ENCODE measurements at regions not wholly inside any gene's neighbourhood (a gene's known extent, or its start where the extent isn't known, plus 50 kb on each side); places are given as distances from the start of the nearest gene placed in this dataset.
"Not testable (repeated sequence)": the region's sequence is repeated elsewhere in the genome, so short reads cannot be mapped to it uniquely, and the experiment has no call there.

DNA sequence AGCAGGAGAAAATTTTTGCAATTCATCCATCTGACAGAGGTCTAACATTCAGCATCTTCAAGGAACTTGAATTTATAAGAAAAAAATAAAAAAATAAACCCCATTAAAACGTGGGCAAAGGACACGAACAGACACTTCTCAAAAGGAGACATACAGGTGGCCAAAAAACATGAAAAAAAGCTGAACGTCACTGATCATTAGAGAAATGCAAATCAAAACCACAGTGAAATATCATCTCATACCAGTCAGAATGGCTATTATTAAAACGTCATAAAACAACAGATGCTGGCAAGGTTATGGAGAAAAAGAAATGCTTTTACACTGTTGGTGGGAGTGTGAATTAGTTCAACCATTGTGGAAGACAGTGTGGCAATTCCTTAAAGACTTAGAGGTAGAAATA is 209.2 kb downstream of the SPRY1 start:
- DNase-seq, result not testable (repeated sequence)

DNA sequence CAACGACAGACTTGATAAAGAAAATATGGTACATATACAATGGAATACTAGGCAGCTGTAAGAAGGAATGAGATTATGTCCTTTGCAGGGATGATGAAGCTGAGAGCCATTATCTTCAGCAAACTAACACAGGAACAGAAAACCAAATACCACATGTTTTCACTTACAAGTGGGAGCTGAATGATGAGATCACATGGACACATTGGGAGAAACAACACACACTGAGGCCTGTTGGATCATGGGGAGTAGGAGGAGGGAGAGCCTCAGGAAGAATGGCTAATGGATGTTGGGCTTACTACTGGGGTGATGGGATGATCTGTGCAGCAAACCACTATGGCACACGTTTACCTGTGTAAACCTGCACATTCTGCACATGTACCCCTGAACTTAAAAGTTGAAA is 209.7 kb downstream of the SPRY1 start:
- DNase-seq, result no peak

DNA sequence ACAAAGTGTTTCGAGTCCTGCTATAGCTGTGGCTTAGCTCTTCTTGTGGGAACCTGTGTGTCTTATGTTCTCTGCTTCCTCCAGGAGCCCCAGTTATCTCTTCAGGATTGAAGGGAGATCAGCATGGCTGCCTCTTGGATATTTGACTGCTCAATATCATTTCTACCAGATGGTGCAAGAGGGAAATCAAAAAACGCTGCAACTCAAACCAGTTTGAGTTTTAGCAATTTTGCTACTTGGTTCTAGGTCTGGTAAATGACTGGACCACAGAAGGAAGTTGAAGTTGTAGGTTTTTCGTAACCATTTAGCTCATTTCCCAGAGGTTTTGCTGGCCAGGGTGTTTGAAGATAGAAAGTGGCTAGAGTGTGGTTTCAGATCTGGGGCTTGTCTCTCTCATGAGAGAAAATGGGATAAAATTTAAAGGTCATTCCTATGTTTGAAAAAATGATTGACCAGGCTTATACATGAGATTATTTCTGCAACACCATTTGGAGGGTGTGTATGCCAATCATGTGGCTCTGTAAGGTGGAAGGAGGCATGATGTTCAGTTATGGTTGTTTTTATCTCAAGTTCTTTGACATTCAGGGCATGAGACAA is 210.4 kb downstream of the SPRY1 start:
- no peak for DNase-seq

DNA sequence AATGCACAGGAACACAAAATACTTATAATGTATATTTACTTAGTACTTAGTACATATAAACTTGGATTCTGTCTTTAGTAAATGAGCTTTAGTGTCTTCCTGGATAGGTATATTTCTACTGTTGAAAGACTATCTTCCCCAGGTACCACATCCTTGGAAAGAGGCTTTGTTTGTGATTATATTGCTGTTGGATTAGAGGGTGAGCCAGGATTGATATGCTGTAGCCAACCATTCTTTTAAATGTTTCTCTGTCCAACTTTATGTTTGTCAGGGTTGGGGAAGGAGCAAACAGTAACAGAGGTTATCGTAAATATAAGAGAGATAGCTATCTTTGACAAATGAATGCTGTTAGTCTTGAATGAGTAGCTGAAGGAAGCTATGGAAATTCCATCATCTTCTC is 213.2 kb downstream of the SPRY1 start:
- no peak for DNase-seq

DNA sequence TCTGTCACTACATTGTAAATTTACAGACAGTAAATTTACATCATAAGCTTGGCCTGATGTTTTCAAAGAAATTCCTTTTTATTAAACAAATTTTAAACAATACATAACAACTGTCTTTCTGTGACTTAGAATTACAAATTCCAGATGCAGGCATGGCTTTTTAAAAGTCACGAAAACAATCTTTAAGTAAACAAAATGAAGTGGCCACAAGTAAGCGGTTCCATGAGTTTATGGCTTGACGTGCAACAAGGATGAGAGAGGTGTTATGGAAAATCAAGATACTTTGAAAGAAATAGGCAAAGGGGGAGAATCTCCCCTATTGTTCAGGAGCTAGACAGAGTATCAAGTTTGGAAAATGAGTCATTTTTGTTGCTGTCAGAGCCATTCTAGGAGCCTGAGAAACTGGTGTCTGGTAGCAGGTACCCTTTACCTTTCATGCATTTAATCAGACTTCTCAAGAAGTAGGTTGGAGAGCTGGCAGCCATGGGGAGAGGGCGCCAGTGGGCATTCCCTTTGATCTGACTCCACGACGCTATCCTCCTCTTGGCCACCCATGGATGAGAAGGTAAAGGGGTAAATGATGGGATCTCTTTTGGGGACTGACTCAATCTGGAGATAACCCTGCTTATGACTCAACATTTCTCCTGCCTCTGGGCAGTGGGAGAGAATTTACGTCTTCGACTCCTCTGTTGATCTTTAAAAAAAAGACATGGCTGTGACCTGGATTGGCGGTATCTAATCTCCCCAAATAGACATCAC is 217.2 kb downstream of the SPRY1 start:
- DNase-seq, result no peak

DNA sequence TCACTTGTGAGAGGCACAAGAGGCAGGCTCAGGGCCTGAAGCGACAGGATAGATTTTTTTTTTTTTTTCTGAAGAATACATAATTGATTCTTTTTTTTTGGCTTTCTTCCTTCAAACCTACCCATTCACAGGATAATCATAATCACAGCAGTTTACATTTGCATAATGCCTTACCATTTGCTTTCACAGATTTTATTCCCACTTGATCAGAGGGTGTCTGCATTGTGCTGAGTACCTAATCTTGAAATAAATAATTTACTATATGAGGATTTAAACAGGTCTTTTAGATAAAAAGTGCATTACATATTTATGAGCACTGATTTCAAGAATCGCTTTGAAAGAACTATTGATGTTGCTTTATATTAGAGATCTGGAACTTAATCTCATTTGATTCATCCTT is 219.3 kb downstream of the SPRY1 start:
- DNase-seq, result no peak

DNA sequence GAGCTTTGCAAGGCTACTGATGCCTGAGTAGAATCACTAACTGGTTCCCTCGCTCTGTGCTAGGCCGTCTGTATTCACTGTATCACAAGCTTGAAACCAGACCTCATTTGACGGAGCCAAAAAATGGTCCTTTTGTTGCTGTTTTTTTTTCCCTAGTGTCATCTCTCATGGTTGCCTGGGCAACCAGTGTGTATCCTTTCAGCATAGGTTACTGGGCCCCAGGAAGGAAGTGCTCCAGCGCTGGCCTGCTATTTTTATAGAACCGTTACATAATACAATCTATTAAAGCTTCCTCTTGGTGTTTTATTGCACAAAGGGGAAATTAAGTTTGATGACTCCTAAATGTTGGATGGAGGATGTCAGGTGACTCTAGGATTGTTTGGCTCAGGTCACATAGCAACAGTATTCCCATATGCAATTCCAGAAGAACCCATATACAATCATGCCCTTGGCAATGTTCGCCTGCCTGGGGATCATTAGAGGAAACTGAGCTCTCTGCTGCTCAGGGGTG is 220.4 kb downstream of the SPRY1 start:
- no peak for DNase-seq

DNA sequence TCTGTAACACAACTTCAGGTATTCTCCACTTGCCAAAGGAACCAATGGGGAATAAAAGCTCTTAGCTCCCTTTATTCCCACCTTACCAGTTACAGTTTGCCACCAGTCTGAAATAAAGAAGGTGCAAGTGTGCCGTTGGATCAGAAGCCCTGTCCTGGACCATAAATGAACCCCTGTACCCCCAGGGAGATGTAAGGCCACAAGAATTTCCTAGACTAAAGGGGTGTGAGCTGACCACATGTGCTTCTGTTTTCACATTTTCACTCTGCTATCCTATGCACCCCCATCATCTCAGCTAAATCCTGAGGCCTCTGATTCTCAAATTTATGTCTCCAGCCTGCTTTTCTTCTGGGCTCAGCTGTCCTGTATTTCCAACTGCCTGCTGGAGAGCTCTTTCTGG is 221.2 kb downstream of the SPRY1 start:
- no peak for DNase-seq

DNA sequence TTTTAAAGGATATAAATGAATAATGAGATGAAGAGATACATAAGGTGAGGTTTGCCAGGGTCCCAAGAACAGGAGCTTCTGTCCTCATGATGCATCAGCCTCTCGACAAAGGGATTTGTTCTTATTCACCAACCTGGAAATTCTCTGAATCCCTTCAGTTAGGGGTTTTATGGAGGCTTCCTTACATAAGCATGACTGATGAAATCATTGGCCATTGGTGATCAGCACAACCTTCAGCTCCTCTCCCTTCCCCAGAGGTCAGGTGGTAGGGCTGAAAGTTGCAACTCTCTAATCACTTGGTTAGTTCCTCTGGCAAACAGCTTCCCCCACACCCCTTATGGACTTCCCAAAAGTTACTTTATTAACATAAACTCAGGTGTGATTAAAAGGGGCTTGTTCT is 222.0 kb downstream of the SPRY1 start:
- no peak for DNase-seq

DNA sequence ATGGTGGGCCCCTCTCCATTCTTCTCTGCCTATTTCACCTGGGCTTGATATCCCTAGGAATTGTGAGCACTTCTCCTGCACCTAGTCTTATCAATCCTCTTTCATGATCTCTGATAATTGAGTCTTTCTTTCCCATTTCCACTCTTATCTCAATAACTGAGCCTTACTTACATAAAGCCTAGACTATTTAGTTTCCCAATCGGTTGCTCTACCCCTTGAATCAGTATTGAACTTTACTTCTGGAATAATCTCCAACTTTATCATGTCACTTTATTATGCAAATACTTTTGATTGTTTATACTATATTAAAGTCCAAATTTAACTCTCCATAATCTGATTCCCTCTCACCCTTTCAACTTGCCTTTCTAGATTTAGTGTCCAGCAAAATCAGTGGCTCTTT is 222.7 kb downstream of the SPRY1 start:
- no peak for DNase-seq

DNA sequence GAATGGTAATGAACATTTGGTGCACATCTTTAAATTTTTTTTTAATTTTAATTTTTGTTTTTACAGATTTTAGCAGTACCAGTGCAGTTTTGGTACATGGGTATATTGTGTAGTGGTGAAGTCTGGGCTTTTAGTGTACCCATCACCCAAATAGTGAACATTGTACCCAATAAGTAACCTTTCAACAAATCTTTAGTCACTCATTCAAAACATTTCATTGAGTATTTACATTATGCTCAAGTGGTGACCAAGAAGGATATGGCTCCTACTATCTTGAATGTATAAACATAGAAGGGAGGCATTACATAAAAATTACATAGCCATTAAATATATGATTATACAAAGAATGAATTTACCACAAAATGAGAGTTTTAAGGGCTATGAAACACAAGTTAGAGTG is 223.3 kb downstream of the SPRY1 start:
- DNase-seq, result no peak

DNA sequence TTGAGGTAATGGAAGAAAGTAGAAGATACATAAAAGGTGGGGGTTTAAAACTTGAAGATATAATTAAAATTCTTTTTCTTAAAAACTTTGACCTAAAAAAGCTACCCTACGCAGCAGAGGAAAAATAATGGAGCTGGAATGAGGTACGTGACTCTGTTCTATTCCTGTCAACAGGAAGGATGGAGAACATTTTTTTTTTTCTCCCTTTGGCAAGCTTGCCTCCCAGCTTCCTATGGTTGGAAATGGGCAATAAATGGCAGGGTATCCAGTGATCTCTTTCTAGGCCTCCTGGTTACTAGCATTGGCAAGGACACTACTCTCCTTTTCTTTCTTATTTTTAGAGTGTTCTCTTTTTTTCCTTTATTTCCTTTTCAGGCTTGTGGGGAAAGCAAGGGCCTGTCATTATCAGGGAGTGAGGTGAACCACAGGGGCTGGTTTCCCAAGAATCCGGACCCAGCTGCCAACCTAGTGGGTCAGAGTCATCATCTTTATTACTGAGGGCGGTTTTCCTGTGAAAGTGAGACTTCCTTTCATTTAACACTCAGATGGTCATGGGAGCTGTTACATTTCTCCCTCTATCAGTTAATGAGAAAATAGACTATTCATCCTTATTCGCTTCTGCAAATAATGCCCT is 224.6 kb downstream of the SPRY1 start:
- DNase-seq, result no peak

DNA sequence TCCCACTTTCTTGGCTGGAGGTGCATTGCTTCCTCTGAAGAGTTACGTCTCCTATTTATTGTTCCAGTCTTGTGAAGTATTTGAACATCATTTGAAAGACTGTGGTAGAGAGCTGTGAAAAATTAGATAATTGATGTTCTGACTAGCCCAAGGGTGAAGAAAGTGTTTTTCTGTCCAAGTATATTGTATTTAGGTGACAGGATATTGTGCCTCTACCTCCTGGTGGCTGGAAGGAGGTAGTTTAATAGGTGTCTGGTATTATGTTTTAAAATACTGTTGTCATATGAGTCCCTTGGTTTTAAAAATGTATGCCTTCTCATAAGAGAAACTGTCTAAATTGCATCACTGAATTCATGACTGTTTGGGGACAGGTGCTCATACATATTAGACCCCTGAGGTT is 226.0 kb downstream of the SPRY1 start:
- no peak for DNase-seq

DNA sequence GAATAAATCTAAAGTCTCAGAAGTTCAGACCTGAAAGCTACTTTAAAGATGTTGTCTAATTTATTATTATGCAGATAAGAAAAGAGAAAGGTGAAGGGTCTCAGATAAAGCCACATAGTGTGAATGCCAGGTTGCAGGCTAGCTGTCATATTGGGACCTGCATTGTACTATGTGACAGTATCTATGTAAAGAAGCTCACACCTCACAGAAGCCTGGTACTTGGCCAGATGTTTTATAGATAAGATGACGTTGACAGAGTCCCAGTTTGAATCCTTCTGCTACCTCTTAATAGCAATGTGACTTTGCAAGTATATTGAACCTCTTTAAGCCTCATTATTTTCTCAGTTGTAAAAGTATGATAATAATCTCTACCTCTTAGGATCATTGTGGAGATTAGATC is 227.0 kb downstream of the SPRY1 start:
- no peak for DNase-seq

DNA sequence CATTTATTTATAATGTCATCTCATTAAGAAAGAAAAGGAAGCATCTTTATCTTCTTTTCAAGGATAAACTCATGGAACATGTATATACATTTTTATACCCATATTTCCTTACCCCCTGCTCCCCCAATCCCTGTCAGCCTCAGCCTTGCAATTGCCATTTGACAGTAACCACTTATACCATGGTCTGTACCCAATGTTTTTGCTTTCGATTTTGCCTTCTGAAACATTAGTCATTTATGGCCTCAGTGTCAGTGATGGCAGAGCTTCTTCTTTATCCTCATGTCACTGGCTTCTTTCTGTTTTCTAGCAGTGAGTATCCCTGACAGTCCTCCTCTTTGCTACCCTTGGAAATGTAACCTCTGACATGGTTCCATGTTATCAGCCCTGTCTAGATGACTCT is 228.4 kb downstream of the SPRY1 start:
- no peak for DNase-seq

DNA sequence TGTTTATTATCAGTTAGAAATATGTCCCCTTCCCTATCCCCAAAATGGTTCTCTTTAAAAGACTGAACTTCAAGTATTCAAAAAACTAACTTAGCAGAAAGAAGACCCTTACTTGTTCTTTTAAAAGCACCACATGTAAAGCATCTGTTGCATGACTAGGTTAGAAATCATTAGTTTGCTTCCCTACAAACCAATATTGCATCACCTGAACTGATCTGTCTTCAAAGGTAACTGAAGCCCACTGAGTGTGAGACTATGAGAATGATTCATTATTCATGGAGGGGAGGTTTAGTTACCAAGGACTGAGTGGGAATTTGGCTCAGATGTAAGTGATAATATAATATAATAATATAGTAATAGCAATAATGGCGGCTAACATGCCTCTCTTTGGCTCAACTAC is 231.7 kb downstream of the SPRY1 start:
- DNase-seq, result no peak

DNA sequence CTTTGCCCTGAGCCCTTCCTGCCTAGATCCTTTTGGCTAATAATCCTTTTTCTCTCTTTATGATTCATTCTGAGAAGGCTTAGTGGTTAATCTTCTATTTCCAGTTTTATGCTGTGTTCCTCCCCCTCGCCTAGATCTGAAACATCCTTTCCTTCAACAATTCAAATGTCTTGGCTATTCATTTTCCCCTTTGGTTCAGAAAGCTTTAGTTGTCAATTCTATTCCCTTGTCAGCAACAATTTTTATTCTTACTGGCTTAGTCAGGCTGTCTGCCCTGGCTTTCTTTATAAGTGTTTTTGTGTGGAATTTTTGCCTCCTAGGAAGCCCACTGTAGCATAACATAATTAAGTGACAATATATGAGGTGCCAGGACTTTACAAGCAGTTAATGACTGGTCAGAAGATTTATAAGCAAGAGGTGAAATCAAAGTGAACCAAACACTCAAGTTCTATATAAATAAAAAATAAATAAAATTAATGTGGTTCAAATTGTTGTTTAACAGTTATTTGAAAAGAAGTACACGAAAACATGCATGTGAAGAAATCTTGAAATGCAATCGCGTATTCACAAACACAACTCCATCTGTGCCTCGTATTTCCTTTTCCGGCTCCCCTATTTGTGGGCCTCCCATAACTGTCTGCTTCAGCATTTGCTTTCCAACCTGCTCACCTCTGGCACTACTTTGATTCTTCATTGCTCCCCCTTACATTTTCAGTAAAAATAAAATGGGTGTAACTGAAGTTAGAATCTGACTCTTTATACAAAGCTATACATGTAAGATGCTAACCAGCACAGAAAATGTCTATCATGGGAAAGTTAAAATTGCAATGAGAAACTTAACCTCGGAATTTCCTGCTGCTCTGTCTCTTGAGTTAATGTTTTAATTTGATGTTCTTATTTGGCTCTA is 235.4 kb downstream of the SPRY1 start:
- DNase-seq, result no peak

DNA sequence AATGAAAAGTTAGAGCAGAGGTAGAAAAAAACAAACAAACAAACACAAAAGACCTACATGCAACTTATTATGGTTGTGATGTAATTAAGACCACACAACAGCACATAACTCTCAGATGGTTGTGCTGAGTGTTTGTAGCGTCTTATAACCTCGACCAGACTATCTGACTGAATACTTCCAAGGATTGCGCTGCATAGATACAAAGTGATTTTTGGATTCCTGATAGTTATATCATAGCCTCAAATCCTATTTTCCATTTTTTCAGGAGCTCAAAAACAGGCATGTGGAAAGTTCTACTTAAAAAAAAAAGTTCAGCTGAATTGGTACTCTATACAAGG is 236.1 kb downstream of the SPRY1 start:
- no peak for DNase-seq

DNA sequence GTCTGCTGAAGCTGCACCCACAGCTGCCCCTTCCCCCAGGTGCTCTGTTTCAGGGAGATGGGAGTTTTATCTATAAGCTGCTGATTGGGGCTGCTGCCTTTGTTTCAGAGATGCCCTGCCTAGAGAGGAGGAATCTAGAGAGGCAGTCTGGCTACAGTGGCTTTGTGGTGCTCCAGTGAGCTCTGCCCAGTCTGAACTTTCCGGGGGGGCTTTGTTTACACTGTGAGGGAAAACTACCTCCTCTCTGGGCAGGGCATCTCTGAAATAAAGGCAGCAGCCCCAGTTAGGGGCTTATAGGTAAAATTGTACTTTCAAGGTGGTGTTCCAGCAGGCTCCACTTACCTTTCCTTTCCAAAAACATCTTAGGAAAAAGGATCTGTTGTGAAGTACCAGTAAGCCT is 242.2 kb downstream of the SPRY1 start:
- no peak for DNase-seq

DNA sequence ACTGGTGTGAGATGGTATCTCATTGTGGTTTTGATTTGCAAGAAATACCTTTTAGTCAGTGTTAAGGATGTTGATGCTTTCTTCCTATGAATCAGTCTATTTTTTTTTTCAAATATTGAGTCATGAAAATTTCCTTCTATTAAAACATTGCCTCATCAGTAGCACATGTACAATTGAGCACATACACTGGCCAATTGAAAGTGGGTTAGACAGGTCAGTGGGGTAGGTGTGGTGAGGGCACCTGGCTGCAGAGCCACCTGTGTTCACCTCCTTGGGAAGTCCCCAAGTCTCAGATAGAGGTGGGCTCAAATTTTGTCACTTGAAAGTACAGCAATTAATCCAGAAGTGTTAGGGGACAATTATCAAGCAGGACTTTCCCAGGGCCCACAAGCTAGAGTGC is 243.7 kb downstream of the SPRY1 start:
- DNase-seq, result no peak

DNA sequence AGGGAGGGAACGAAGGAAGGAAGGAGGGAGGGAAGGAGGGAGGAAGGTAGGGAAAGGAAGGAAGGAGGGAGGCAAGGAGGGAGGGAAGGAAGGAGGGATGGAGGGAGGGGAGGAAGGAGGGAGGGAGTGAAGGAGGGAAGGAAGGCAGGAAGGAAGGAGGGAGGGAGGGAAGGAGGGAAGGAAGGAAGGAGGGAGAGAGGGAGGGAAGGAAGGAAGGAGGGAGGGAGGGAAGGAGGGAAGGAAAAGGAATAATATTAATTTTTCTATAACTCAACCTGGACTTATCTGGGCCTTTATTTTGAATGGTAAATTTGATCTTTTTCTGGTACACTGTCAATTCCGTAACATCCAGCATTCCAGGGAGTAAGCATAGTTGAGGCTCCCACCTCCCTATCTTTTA is 244.2 kb downstream of the SPRY1 start:
- DNase-seq, result no peak

DNA sequence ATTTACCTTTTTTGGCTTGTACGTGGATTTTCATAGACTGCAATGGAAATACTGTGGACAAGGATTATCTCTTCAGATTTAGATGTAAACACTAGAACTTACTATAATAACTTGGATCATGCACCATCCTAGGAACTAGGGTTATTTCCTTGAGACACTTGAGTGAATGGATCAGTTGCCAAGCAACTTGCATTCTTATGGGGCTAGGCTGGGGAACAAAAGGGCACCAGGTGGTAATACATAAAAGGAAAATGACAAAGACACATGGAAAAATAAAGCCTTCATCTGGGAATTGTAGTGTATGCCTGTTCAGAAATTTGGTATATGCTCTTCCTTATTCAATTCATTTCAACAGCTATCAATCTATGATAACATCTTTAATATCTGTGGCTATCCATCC is 247.1 kb downstream of the SPRY1 start:
- DNase-seq, result no peak

DNA sequence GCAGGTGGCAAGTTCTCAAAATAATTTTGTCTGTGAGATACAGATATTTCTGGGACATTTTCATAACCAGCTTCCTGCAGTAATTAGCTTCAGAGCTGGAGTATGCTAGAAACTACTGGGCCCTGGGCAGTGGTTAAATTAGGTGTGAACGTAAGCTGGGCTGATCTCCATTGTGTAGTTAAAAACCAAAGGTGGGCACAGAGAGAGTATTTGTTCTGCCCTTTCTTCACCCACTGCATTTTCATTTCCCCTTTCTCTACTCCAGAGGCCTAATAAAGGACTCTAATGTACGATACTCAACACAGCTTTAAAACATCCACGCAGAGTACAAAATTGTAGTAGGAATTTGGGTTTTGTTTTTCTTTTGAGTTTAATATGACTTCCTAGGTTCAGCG is 252.7 kb downstream of the SPRY1 start:
- no peak for DNase-seq
